Endothelial cell of umbilical vein (primary cell): ENCODE measurements at regions not wholly inside any gene's neighbourhood (a gene's known extent, or its start where the extent isn't known, plus 50 kb on each side); places are given as distances from the start of the nearest gene placed in this dataset.

ENCODE experiments used
- EZH2 ChIP-seq: IDR thresholded peaks from 2 replicates; pipeline ENCODE4 v1.6.1; 2012; ENCODE audit warnings: borderline replicate concordance, low read depth, mild to moderate bottlenecking, moderate library complexity, low read length, inconsistent platforms; ENCODE audit not compliant: severe bottlenecking
- GATA2 ChIP-seq: IDR thresholded peaks from 2 replicates; pipeline ENCODE4 v1.7.0; 2011; ENCODE audit warnings: low read depth, mild to moderate bottlenecking, moderate library complexity, mixed read lengths, low read length; ENCODE audit not compliant: insufficient read length, insufficient read depth
- JUN ChIP-seq: IDR thresholded peaks from 2 replicates; pipeline ENCODE4 v1.6.1; 2011; ENCODE audit warnings: borderline replicate concordance, low read depth; ENCODE audit not compliant: insufficient read length, insufficient read depth
- POLR2A ChIP-seq: IDR thresholded peaks from 2 replicates; pipeline ENCODE4 v1.6.1; 2012; ENCODE audit warnings: low read depth, mild to moderate bottlenecking, control low read depth, low read length
- POLR2AphosphoS5 ChIP-seq: IDR thresholded peaks from 2 replicates; pipeline ENCODE4 v1.6.1; 2012; ENCODE audit warnings: low read depth, mild to moderate bottlenecking, control low read depth, low read length, moderate library complexity; ENCODE audit not compliant: insufficient read depth
- TF ChIP-seq, protein P1 (sequence below), 2 donors: IDR thresholded peaks; 1 replicate in 1 of 2; 2 replicates in 1 of 2; pipeline ENCODE4 v1.5.1; 2011; ENCODE audit warnings: low read length in 2 of 2, mild to moderate bottlenecking in 2 of 2, moderate library complexity in 2 of 2, control low read depth in 1 of 2, inconsistent platforms in 1 of 2, low read depth in 1 of 2; ENCODE audit not compliant: insufficient read depth in 1 of 2; ENCODE audit errors: extremely low read depth in 1 of 2
- TF ChIP-seq, protein P2 (sequence below): IDR thresholded peaks from 2 replicates; pipeline ENCODE4 v1.6.1; 2011; ENCODE audit not compliant: insufficient read depth, insufficient read length

DNA sequence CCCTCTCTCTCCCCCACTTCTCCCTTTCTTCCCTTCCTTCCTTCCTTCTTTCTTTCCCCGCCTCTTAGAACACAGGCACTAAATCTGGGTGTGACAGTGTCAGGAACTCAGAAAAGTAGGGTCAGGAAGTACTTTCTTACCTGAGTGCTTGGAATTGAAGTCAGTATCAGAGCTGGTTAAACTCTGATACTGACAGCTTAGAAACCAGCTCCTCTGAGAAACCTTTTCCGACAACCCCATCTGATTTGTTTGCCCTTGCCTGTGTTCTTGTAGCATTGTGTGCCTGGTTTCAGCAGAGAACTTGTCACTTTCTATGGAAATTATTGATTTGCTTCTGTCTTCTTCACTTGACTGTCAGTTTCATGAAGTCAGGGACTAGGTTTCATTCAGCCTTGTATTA, 113.9 kb downstream of the AASDH start:
- TF ChIP-seq, protein P1, sequence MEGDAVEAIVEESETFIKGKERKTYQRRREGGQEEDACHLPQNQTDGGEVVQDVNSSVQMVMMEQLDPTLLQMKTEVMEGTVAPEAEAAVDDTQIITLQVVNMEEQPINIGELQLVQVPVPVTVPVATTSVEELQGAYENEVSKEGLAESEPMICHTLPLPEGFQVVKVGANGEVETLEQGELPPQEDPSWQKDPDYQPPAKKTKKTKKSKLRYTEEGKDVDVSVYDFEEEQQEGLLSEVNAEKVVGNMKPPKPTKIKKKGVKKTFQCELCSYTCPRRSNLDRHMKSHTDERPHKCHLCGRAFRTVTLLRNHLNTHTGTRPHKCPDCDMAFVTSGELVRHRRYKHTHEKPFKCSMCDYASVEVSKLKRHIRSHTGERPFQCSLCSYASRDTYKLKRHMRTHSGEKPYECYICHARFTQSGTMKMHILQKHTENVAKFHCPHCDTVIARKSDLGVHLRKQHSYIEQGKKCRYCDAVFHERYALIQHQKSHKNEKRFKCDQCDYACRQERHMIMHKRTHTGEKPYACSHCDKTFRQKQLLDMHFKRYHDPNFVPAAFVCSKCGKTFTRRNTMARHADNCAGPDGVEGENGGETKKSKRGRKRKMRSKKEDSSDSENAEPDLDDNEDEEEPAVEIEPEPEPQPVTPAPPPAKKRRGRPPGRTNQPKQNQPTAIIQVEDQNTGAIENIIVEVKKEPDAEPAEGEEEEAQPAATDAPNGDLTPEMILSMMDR (IDR thresholded peaks at IDR 0.05; ENCODE audit: extremely low read depth in 1 of 2, insufficient read depth in 1 of 2, low read depth in 1 of 2, low read length in 2 of 2) = no peak
- no peak for TF ChIP-seq GATA2
- TF ChIP-seq, protein P2, sequence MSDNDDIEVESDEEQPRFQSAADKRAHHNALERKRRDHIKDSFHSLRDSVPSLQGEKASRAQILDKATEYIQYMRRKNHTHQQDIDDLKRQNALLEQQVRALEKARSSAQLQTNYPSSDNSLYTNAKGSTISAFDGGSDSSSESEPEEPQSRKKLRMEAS = no peak
- no peak for TF ChIP-seq POLR2A
- TF ChIP-seq EZH2 = no peak
- no peak for TF ChIP-seq POLR2AphosphoS5
- no peak for TF ChIP-seq JUN
